Stimulated activated CD4-positive, alpha-beta T cell treated with anti-CD3 and anti-CD28 coated beads, Interleukin-1b, Interleukin-23, amount 100 ng/mL, for 4 hours (primary cell): ENCODE measurements at regions not wholly inside any gene's neighbourhood (a gene's known extent, or its start where the extent isn't known, plus 50 kb on each side); places are given as distances from the start of the nearest gene placed in this dataset.

Experiments
- DNase-seq, 2 donors: peaks; one replicate each; pipeline ENCODE4 v3.0.0-alpha.2; 2020; ENCODE audit warnings: low read depth in 2 of 2

GRCh38 chr20:24106150-24106800 is 117.7 kb upstream of the GGTLC1 start:
- DNase-seq = no peak

DNA sequence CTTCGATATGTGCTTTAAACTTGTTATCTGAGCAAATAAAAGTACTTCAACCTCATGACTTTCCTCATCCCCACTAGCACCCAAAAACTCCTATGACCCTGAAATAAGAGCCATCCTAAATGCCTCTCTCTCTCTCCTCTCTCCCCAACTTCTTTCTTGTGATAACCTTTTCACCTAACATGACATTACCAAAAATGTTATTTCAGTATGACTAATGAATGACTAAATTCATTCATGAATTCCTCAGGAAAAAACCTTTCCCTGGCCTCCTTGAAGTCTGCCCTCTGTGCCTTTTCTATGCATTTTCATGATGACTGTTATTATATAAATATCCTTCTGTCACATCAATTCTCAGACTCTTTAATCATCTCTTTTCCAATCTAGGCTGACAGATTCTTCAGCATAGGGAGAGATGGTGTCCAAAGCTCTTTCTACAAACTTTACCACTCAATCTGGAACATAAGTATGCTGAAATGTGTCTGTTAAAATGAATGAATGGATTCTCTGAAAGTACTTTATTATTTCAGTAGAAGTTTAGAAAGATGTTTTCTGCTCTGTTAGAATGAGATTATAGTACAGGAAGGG is 114.3 kb upstream of the GGTLC1 start:
- no peak for DNase-seq

DNA sequence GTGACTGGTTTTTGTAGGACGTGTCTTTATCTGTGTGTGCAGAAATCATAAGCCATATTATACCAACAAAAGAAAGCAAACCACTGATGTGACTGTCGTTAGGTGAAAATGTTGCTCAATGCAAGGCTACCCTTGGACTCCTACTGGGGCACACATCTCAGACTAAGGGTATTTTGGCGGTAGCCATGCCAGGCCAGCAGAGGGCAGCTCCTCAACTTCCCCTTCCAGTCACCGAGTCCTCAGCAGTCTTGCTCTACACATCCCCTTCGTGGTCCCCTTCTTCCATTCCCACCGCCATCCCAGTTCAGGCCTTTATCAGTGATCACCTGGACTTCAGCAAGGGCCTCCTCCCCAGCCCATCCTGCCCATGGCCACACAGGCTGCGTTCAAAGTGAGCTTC is 113.7 kb upstream of the GGTLC1 start:
- DNase-seq = no peak

GRCh38 chr20:24100370-24101011 is 111.9 kb upstream of the GGTLC1 start:
- peak in 1 of 2 donors; percentile 27 for DNase-seq

- no peak for DNase-seq
These were observed 110.3 kb upstream of the GGTLC1 start for GRCh38 chr20:24098886-24099285.

DNA sequence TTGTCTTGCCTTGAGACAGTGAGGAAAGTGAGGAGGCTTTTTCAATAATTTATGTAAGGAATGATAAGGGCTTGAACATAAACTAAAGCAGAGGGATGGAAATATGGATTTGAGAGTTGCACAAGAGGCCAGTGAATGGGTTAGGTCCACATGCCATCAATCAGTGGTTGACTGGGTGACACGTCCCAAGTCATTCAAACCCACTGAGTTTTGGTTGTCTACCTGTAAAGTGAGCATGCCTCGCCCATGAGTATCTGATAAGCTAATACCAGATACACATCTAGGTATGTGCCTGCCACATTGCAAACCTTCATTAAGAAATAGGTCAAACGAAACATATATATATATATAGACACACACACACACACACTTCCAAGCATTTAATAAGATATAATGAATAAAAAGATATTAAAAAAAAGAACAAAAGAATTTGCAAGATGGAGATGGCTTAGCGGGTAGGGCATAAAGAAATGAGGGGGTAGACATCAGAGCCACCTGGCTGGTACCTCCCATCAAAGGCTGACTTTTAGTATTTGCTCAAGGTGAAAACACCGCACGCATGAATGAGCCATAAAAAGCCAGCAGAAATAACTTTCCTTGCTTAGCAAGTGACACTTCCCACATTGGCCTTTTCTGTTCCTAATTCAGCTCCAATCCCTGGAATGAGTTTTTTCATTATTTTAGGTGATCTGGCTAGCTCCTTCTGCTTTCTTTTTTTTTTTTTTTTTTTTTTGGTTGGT is 109.1 kb upstream of the GGTLC1 start:
- no peak for DNase-seq

GRCh38 chr20:24096864-24097450 is 108.4 kb upstream of the GGTLC1 start:
- no peak for DNase-seq

DNA sequence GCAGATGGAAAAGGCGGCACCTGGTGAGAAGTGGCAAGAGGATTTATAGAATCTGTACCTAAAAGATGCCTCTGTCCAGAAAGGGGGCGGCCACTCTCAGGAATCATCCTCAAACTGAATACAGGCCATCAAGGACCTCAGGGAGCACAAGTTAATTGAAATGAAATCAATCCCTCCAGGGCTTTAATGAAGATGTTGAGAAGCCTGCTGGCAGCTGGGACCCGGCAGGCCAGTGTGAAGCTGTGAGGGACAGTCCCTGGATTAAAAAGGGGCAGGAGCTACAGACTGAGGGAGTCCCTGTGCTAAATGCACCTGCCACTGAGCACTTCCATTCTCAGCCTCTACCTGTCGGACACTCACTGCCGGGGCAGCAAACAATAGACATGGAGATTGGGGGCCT is 107.7 kb upstream of the GGTLC1 start:
- no peak for DNase-seq

- no peak for DNase-seq
These were observed 107.2 kb upstream of the GGTLC1 start for GRCh38 chr20:24095756-24096155.

GRCh38 chr20:24095303-24095702 is 106.7 kb upstream of the GGTLC1 start:
- no peak for DNase-seq

- no peak for DNase-seq
These were observed 101.0 kb upstream of the GGTLC1 start for GRCh38 chr20:24089576-24089975.

DNA sequence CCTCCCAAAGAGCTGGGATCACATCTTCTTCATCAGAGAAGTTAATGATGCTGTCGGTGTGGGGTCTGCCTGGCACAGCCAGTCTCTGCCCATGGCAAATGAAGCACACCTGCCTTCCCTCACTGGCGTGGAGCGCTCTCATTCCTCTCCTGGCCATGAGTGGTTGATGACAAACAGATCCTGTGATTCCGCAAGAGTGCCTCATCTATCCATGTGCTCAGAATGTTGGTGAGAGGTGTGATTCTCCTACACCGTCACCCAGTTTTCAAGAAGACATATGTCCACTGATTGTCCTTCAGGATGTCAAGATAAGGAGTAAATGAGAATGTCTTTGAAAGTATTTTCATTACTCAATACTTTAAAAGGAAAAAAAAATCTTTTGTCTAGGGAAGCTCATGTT is 97.5 kb upstream of the GGTLC1 start:
- no peak for DNase-seq

DNA sequence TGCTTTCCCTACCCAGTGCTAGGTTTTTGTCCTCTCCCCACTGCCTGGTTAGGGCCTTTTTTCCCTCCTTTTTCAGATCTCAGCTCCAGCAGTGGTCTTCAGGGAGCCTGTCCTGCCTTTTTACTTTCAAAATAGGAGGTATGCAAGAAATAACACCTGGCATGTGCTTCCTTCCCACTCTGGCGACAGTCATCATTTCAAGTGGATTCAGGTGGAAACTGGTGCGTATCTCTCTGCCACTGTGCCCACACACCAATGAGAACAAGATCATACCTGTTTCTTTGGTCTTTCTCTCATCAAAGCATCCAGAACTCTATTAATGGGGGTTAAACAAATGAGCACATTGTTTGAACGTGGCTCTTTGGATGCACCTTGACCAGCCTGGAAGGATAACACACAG is 95.7 kb upstream of the GGTLC1 start:
- DNase-seq = no peak

- no peak for DNase-seq
These were observed 92.5 kb upstream of the GGTLC1 start for GRCh38 chr20:24081077-24081476.

- DNase-seq = no peak
These were observed 91.3 kb upstream of the GGTLC1 start for GRCh38 chr20:24079661-24080412.

GRCh38 chr20:24077145-24077544 is 88.6 kb upstream of the GGTLC1 start:
- no peak for DNase-seq

- DNase-seq = no peak
These were observed 82.1 kb upstream of the GGTLC1 start for GRCh38 chr20:24070679-24071078.

- peak in 1 of 2 donors; percentile 25 for DNase-seq
These were observed 77.6 kb upstream of the GGTLC1 start for GRCh38 chr20:24066076-24066700.

DNA sequence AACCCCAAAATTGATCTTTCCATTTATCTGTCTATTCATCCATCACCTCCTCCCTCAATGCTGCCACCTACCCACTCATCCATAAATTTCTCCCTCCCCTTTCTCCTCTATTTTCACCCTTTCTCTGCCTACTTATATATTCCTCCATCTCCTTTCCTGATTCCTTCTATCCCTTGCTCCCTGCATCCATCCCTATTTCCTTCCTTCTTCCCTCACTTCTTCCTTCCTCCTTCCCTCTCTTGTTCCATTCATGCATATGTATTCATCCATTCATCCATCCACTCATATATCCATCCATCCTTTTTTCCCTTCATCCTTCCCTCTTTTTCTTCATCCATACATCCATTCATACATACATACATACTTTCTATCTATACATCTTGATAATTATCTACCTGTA is 76.3 kb upstream of the GGTLC1 start:
- no peak for DNase-seq

DNA sequence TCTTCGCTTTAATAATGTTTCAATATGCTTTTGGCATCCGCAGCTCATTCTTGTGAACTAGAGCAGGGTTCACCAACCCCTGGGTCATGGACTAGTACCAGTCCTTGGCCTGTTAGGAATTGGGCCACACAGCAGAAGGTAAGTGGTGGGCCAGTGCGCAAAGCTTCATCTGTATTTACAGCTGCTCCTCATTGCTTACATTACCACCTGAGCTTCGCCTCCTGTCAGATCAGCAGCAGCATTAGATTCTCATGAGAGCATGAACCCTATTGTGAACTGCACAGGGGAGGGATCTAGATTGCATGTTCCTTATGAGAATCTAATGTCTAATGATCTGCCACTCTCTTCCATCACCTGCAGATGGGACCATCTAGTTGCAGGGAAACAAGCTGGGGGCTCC is 75.5 kb upstream of the GGTLC1 start:
- DNase-seq = no peak

GRCh38 chr20:24063100-24063499 is 74.5 kb upstream of the GGTLC1 start:
- no peak for DNase-seq
